CMK (cell line): ENCODE measurements at regions not wholly inside any gene's neighbourhood (a gene's known extent, or its start where the extent isn't known, plus 50 kb on each side); places are given as distances from the start of the nearest gene placed in this dataset.
"Not testable (repeated sequence)": the region's sequence is repeated elsewhere in the genome, so short reads cannot be mapped to it uniquely, and the experiment has no call there.

Source experiments
- DNase-seq: peaks from one replicate; pipeline ENCODE4 v3.0.0-alpha.2; 2010; ENCODE audit warnings: low read depth

GRCh38 chr2:90295036-90295750 is 1603.7 kb downstream of the RPIA start:
- DNase-seq: not testable (repeated sequence)

- not testable (repeated sequence) for DNase-seq
These were observed 1605.0 kb downstream of the RPIA start for GRCh38 chr2:90296484-90296777.

GRCh38 chr2:90297701-90298100 is 1606.2 kb downstream of the RPIA start:
- not testable (repeated sequence) for DNase-seq

- not testable (repeated sequence) for DNase-seq
These were observed 1606.8 kb downstream of the RPIA start for GRCh38 chr2:90298126-90298755.

GRCh38 chr2:90298983-90299382 is 1607.5 kb downstream of the RPIA start:
- DNase-seq: not testable (repeated sequence)

GRCh38 chr2:90322982-90323381 is 1631.5 kb downstream of the RPIA start:
- DNase-seq: not testable (repeated sequence)

- DNase-seq: not testable (repeated sequence)
These were observed 1632.4 kb downstream of the RPIA start for GRCh38 chr2:90323612-90324558.

- not testable (repeated sequence) for DNase-seq
These were observed 1633.2 kb downstream of the RPIA start for GRCh38 chr2:90324672-90325071.

GRCh38 chr2:90325796-90326353 is 1634.4 kb downstream of the RPIA start:
- DNase-seq: not testable (repeated sequence)

GRCh38 chr2:90355546-90355945 is 1664.1 kb downstream of the RPIA start:
- DNase-seq: not testable (repeated sequence)

GRCh38 chr2:90359344-90359743 is 1667.9 kb downstream of the RPIA start:
- not testable (repeated sequence) for DNase-seq

GRCh38 chr2:90359887-90360730 is 1668.6 kb downstream of the RPIA start:
- not testable (repeated sequence) for DNase-seq

GRCh38 chr2:90360731-90361035 is 1669.2 kb downstream of the RPIA start:
- DNase-seq: not testable (repeated sequence)
